ENCODE measurements at regions not wholly inside any gene's neighbourhood (a gene's known extent, or its start where the extent isn't known, plus 50 kb on each side); places are given as distances from the start of the nearest gene placed in this dataset.

- peak; percentile 94 for DNase-seq (ENCODE audit: low read depth)
- no peak overlapping the region for H3K4me3 ChIP-seq (ENCODE audit: low read depth, low read length)
- TF ChIP-seq, protein P1, sequence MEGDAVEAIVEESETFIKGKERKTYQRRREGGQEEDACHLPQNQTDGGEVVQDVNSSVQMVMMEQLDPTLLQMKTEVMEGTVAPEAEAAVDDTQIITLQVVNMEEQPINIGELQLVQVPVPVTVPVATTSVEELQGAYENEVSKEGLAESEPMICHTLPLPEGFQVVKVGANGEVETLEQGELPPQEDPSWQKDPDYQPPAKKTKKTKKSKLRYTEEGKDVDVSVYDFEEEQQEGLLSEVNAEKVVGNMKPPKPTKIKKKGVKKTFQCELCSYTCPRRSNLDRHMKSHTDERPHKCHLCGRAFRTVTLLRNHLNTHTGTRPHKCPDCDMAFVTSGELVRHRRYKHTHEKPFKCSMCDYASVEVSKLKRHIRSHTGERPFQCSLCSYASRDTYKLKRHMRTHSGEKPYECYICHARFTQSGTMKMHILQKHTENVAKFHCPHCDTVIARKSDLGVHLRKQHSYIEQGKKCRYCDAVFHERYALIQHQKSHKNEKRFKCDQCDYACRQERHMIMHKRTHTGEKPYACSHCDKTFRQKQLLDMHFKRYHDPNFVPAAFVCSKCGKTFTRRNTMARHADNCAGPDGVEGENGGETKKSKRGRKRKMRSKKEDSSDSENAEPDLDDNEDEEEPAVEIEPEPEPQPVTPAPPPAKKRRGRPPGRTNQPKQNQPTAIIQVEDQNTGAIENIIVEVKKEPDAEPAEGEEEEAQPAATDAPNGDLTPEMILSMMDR (IDR thresholded peaks at IDR 0.05; ENCODE audit: low read depth, low read length, missing control alignments), result no peak
- in situ Hi-C loops (cut with HindIII; ENCODE audit: low sequenced_read_pairs), result no loop called here
These were observed 209.4 kb upstream of the CIBAR2 start for GRCh38 chr16:85321509-85322271.

DNA sequence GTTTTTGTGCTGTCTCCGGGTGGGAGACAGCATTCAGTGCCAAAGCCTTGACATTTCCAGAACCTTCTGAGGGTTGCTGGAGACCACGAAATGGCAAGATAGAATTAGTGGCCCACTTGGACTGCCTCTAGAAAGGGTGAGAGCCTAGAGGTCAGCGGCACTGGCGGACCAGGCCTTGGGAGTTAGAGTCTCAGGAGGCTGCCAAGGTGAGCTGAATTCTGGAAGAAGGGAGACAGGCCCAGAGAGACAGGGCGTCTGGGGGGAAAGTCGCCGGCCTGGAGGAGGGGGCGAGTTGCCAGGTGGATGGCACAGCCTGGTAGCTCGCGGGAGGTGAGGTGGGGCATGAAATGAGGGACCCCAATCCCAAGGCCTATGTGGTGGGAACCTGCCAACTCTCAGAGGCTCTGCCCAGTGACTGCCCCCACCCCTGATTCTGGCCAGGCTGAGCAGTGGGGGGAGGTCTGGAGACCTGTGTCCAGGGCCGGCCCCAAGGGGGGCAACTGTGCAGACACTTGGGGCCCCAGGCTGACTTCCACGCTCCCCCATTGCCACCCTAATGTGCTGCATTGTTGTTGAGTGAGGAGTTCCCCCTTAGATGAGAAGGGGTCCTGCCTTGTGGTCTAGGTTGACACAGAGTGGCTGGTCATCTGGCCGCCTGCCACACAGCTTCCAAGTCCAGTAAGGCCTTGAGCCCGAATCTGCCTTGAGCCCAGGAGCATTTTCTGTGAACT, 211.1 kb upstream of the CIBAR2 start:
- no peak for DNase-seq (ENCODE audit: low read depth)
- TF ChIP-seq, protein P1 (IDR thresholded peaks at IDR 0.05; ENCODE audit: low read depth, low read length, missing control alignments), result no peak
- H3K4me3 ChIP-seq (ENCODE audit: low read depth, low read length), result no peak overlapping the region
- in situ Hi-C loops (cut with HindIII; ENCODE audit: low sequenced_read_pairs), result no loop called here

- in situ Hi-C loops (cut with HindIII; ENCODE audit: low sequenced_read_pairs), result no loop called here
- H3K4me3 ChIP-seq (ENCODE audit: low read depth, low read length), result no peak overlapping the region
- DNase-seq (ENCODE audit: low read depth), result no peak
- TF ChIP-seq, protein P1 (IDR thresholded peaks at IDR 0.05; ENCODE audit: low read depth, low read length, missing control alignments), result no peak
These were observed 211.6 kb upstream of the CIBAR2 start for GRCh38 chr16:85323961-85324253.

DNA sequence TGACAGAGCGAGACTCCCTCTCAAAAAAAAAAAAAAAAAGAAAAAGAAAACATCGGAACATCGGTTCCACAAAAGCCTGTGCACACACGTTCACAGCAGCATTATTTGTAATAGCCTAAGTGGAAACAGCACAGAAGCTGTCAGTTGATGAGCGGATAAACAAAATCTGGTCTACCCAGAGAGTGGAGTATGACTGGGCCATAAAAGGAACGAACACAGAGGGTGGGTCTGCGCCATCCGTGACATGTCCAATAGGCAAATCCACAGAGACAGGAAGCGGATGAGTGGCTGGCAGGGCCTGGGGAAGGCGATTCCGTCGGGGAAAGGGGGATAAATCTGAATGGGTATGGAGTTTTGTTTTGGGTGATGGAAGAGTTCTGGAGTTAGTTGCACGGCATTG, 212.2 kb upstream of the CIBAR2 start:
- no peak for DNase-seq (ENCODE audit: low read depth)
- in situ Hi-C loops (cut with HindIII; ENCODE audit: low sequenced_read_pairs), result no loop called here
- TF ChIP-seq, protein P1 (IDR thresholded peaks at IDR 0.05; ENCODE audit: low read depth, low read length, missing control alignments), result no peak
- H3K4me3 ChIP-seq (ENCODE audit: low read depth, low read length), result no peak overlapping the region

DNA sequence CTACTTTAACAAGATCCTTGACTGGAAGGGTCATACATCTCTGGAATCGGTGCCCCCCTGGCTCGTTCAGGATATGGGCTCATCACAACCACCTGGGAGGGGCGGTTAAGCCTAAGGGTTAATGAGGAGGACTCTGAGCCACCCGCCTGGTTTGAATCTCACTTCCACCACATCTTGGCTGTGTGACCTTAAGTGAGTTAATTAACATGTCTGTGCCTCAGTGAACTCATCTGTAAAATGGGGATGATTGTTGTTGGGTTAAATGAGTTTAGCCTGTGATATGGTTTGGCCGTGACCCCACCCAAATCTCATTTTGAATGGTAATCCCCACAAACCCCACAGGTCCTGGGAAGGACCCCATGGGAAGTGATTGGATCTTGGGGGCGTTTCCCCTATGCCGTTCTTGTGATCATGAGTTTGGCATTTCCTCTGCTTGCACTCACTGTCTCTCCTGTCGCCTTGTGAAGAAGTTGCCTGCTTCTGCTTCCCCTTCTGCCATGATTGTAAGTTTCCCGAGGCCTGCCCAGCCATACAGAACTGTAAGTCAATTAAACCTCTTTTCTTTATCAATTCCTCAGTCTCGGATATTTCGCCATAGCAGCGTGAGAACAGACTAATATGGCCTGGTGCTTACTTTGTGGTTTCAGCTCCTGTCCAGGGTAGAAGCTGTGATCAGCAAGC, 214.0 kb upstream of the CIBAR2 start:
- H3K4me3 ChIP-seq (ENCODE audit: low read depth, low read length), result no peak overlapping the region
- no peak for DNase-seq (ENCODE audit: low read depth)
- in situ Hi-C loops (cut with HindIII; ENCODE audit: low sequenced_read_pairs), result no loop called here
- TF ChIP-seq, protein P1 (IDR thresholded peaks at IDR 0.05; ENCODE audit: low read depth, low read length, missing control alignments), result no peak

- H3K4me3 ChIP-seq (ENCODE audit: low read depth, low read length), result no peak overlapping the region
- TF ChIP-seq, protein P1 (IDR thresholded peaks at IDR 0.05; ENCODE audit: low read depth, low read length, missing control alignments), result no peak
- in situ Hi-C loops (cut with HindIII; ENCODE audit: low sequenced_read_pairs), result no loop called here
- DNase-seq (ENCODE audit: low read depth), result no peak
These were observed 214.5 kb upstream of the CIBAR2 start for GRCh38 chr16:85326794-85327181.
